GM19397 (cell line): ENCODE measurements at regions not wholly inside any gene's neighbourhood (a gene's known extent, or its start where the extent isn't known, plus 50 kb on each side); places are given as distances from the start of the nearest gene placed in this dataset.
A peak's percentile ranks its signal among the peaks of the same experiment; 100 is the strongest.
"Not testable (repeated sequence)": the region's sequence is repeated elsewhere in the genome, so short reads cannot be mapped to it uniquely, and the experiment has no call there.

Experiments used
- ATAC-seq: cut with Tn5 transposase; IDR thresholded peaks from one replicate; pipeline ENCODE4 v1.9.1; 2021; ENCODE audit warnings: mild to moderate bottlenecking, moderate library complexity; ENCODE audit not compliant: unreplicated experiment

DNA sequence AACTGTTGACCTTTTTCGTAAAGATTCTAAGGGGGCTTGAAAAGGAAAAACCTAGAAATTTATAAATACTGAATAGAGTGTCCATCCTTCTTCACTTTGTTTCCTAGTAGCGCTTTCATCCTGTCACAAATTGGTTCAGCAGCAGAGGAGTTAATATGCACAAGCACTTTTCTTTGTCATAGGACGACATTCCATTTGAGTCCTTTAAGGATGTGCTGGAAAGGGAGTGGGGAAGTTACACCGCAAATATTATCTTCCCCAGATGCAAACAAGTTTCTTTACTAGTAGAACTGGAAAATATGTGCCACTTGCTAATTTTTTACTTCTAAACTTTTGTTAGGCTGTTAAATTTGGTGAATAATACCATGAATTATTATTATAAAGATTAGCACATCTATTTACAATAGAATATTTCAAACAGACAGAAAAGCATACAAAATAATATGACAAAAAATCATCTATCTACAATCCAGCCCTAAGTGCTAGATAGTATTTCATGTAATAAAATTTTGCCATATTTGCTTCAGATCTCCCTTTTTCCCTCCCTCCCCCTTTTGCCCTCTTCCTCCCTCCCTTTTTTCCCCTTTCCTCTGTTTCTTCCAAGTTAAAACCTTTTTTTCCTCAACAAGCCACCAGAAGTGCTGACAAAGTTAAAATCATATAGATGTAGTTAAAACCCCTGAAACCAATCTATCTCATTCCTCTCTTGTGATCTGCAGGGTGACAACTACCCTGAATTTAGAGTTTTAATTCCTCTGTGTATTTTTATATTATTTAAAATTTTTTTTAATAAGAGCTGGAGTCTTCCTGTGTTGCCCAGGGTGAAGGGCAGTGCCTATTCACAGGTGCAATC, 50.5 kb upstream of the MAP4K3 start:
- no peak for ATAC-seq

DNA sequence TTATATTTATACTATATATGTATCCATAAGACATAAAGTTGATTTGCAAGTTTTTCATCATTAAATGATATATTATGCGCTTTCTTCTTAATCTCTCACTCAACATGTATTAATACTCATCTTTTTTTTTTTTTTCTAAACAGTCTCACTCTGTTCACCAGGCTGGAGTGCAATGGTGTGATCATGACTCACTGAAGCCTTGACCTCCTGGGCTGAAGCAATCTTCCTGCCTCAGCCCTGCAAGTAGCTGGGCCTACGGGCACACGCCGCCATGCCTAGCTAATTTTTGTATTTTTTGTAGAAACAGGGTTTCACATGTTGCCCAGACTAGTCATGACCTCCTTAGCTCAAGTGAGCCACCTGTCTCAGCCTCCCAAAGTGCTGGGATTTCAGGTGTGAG, 51.4 kb upstream of the MAP4K3 start:
- ATAC-seq, result no peak

DNA sequence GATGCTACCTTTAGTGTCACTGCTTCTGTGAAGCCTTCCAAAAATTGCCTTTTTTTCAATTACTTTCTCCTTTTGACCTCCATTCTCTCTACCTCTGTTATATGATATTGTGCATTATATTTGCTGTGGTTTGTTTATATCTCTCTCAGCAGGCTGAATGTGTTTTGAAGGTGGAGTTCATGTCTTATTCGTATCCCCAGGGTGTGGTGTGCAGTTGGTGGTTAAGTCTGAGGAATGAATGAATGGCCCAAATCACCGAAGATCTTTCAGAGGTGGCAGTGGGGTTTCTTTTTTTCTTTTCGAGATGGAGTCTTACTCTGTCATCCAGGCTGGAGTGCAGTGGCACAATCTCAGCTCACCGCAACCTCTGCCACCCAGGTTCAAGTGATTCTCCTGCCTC, 53.5 kb upstream of the MAP4K3 start:
- ATAC-seq, result no peak

DNA sequence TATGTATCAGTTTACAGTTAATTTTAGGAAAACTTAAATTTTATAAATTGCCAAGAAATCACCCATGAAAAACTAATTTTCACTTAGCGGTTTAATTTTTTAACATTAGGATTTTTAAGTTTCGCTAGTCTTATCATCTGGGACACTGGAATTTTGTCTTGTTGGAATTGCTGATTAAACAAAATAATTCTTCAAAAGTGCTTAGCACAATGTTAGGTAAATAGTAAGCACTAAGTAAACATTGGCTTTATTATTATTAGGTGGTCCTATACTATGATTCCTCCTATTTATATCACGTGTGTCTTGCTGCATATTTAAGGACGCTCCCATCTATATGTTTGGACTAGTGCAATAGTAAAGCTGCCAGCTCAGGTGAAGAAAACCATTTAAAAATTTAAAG, 54.6 kb upstream of the MAP4K3 start:
- no peak for ATAC-seq

DNA sequence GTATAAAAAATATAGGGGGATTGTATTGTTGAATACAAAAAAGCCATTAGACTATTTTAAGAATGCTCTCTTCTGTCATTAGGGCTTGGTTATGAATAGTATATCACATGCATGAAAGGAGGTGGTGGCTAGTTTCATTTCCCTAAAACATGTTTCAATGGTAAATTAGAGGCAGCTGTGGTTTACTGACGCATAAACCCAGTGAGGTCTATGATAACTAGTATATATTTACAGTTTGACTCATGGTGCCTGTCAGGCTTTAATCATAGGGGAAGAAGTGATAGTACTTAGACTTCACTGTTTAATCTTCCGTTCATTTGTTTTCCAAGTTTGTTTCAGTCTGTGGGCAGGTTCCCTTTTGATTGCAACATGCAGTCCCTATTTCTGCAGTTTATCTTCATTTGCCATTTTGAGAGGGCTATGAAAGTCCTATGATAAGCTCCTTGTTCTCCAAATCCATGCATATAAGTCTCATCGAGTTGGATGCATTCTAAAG, 55.1 kb upstream of the MAP4K3 start:
- ATAC-seq, result peak; percentile 96

DNA sequence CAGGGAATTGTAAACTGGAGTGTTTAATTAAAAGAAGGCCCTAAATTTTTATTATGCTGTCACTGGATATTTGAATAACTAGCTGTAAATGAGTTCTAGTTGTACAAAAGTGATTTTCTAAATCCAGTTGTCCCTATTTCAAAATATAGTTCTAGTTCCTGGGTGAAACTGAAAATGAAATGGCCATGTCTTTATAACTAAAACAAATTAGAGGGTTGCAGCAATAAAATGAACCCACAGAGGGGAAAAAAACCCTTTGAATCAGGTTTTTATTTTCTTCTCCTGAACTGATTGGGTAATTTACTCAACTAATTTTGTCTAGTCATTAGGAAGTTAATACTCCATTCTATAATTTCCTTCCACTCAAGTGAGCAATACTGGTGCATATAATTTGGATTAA, 55.6 kb upstream of the MAP4K3 start:
- no peak for ATAC-seq

DNA sequence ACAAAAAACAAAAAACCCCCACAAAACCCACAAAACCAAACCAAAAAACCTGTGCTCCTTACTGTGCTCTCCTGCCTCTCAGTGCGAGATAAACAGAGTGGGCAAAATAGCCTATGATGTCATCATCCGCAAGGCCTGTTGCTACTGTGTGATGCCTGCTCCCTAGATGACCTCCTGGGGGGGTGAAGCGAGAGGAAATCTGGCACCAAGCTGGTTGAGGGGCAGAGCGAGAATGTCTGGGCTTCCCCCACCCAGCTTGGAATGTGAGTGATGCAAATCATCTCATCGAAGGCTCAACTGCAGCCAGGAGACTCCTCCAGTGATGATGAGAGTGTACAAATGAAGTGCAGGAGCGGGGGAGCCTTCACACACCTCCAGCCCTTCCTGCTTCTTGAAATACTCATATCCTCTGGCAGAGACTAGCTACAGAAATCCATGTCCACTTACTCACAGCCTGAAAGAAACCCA, 57.7 kb upstream of the MAP4K3 start:
- peak; percentile 43 for ATAC-seq

DNA sequence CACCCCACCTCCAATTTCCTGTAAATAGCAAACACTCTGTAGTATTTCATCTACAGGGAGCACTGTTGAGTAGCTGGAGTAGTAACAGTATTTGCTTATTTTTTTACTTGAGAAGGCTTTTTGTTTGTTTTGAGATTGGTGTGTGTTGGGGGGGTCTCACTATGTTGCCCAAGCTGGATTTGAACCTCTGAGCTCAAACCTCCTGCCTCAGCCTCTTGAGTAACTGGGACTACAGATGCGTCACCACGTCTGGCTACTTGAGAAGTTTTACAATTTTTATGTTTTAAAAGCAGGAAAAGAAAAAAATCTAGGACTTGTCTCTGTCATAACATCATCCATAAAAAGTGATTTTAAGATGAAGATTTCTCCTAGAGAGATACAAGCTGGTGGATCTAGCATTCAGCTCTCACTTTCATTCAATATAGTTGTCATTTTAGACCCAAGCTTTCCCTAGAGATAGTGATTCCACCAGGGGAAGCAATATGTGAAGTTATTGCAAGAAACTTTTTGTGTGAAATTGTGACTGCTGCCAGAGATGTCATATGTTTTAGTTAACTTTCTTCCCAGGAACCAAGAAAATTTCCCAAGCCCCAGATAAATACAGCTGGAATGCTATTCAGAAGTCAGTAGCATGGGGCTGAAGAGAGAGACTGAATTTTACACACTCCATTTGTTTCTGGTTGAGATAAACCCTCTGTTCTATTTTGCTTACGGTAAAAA, 60.2 kb upstream of the MAP4K3 start:
- no peak for ATAC-seq

DNA sequence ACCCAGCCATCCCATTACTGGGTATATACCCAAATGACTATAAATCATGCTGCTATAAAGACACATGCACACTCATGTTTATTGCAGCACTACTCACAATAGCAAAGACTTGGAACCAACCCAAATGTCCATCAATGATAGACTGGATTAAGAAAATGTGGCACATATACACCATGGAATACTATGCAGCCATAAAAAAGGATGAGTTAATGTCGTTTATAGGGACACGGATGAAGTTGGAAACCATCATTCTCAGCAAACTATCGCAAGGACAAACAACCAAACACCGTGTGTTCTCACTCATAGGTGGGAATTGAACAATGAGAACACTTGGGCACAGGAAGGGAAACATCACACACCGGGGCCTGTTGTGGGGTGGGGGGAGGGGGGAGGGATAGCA, 61.1 kb upstream of the MAP4K3 start:
- not testable (repeated sequence) for ATAC-seq

DNA sequence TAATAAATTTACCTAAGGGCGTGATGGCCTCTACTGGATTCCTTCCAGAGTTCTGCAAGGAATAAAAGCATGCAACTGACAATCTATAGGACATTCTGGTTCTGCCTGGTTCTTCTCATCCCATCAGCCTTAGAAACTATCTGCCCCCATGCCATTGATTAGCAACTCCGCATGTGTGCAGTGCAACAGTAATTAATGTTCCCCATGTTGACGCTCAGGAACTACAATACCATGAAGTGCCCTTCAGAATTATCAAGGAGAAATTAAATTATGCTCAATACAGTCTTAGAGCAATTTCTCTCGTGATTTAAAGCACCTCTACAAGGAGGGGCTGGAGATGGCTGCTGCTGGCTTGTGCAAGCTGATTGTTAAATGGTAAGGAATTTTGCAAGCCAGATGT, 61.7 kb upstream of the MAP4K3 start:
- no peak for ATAC-seq

DNA sequence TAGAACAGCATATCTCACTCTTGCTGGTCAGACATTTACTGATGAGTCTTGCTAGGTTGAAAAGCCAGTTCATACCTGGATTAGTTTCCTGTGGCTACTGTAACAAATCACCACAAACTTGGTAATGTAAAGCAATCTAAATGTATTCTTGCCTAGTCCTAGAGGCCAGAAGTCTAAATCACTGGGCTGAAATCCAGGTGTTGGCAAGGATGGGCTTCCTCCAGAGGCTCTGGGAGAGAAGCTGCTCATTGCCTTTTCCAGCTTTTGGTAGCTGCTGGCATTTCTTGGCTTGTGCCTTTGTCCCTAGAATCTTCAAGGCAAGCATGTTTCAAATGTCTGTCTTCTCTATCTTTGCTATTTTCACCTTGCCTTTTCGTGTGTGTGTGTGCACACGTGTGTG, 62.3 kb upstream of the MAP4K3 start:
- ATAC-seq, result no peak

DNA sequence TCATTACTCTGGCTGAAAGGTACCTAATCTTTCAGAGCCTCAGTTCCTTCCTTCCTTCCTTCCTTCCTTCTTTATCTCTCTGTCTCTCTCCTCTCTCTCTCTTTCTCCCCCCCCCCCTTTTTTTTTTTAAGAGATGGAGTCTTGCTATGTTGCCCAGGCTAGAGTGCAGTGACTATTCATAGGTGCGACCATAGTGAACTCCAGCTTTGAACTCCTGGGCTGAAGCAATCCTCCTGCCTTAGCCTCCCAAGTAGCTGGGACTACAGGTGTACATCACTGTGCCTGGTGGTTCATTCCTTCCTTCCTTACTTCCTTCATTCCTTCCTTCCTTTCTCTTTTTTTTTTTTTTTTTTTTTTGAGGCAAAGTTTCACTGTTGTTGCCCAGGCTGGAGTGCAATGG, 64.3 kb upstream of the MAP4K3 start:
- no peak for ATAC-seq

DNA sequence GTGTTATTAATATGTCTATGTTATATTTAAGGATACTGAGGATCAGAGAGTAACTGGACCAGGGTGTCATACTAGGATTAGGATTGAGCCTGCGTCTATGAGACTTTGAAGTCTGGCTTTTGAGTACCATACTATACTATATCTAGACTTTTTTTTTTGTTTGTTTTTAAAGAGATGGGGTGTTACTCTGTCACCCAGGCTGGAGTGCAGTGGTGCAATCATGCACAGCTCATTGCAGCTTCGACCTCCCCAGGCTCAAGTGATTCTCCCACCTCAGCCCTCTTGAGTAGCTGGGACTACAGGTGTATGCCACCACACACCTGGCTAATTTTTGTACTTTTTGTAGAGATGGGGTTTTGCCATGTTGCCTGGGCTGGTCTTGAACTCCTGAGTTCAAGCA, 66.2 kb upstream of the MAP4K3 start:
- ATAC-seq, result no peak

DNA sequence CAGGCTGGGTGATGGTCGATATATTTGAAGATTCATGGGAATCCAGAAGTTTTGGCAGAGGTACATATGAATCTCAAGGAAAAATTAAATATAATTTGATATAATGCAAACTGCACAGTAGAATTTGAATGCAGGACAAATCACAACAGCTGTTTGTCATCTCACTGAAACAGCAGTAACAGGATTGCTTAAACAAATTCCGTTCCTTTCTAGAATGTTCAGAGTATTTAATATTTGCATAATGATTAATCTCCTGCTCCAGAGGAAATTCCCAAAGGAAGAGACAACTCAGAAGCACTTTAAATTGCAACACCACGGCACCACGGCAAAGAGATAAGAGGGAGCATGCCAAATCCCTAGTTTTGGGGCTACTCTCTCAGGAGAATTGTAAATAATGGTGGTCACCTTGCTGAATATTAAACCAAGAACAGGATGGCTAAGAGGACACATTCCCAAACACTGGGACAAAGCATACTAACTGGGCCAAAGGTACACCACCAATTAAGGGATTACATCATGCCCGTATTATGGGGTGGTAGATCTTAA, 67.8 kb upstream of the MAP4K3 start:
- no peak for ATAC-seq

DNA sequence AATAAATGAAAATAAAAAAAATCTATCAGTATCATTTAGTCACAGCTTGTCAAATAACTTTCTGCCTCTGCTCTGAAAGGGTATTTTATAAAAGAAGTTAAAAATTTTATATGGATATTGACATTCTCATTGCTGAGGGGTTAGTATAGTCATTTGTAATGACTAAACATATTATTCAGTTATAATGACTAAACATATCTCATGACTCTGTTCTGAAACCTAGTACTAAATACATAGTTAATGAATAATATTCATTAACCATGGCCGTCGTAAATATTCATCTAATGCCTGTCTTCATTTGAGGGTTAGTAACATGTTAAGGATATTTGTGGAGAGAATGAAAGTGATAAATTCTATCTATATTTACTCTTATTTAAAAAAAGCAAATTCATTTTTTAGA, 69.1 kb upstream of the MAP4K3 start:
- ATAC-seq, result no peak

DNA sequence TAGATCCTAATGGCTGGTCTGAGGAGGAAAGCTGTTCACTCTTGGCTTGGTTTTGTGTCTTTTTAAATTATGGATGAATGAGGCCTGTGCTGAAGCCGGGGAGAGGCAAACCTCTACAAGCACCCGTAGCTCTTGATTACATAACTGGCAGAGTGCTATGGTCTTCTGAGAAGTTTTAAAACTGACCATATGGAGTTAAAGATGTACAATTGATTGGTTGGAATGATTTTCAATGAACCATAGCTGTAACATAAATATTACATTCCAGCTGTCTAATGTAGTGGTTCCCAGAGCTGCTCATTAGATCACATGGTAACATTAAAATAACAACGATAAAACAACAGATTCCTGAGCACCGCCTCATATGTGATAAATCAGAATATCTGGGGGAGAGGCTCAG, 71.1 kb upstream of the MAP4K3 start:
- ATAC-seq, result no peak

DNA sequence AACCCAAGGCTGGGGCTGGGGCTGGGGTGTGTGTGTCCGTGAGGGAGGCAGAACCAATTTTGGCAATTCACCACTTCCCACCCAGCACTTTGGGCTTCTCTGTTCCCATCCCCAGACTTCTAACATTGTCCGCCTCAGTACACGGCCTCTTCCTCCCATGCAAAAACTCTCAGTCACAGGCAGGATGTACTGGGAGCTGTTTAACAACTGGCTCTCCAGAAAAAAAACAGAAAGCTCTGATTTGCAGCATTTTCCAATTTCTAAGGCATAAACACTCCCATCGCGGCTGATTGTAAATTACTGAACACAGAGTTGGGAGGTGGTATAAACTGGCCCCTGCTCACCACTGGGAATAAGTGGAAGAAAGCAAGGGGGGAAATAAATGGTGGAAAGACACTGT, 73.1 kb upstream of the MAP4K3 start:
- no peak for ATAC-seq

DNA sequence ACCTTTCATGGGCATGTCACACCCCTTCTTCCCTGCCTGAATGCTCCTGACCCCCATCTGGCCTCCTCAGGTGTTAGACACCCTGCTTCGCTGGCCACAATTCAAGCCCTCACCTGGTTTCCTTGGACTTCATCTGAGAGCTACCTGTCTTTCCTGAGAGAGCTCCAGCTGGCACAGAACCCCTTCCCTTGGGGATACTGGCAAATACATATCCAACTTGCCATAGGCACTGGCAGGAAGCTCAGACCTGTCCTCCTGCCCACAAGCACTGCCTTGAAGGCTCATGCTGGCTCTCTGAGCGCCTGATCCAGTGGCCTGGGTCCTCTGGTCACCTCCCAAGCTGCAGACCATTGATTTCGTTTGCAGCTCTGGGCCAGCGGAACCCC, 74.1 kb upstream of the MAP4K3 start:
- no peak for ATAC-seq

DNA sequence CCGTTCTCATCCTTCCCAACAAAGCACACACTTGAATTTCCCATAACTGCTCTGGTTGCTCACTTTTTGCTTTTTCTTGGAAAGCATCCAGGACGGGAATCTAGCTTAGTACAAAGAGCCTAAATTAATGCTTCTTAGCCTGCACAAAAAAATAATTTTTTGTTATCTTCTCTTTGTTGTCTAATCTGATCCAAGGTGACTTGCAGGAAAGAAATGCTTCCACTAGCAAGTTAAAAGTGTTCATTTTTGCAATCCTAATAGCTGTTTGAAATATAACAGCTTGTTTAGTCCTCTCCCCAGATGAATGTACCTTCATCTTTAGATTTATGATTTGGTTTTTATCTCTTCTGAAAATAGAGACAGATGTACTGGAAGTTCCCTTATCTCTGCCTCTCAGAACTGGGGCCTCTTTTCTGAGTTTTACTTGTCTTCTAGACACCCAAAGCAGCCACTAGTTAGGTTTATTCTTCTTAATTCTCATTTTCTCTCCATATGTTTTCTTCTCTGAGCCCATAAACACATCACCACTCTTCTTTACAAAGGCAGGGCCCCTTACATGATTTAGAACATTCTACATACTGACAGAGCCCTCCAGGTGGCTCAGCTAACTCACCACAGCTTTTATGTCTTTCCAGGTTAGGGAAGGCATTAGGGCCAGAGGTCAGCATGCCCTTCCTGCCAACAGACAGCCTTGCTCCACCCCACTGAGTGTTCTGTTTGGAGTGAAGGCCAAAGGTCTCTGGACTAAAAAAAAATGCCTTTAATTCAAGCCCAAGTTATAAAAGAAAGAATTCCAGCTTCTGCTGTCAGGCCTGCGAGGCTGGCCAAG, 74.7 kb upstream of the MAP4K3 start:
- ATAC-seq, result no peak

DNA sequence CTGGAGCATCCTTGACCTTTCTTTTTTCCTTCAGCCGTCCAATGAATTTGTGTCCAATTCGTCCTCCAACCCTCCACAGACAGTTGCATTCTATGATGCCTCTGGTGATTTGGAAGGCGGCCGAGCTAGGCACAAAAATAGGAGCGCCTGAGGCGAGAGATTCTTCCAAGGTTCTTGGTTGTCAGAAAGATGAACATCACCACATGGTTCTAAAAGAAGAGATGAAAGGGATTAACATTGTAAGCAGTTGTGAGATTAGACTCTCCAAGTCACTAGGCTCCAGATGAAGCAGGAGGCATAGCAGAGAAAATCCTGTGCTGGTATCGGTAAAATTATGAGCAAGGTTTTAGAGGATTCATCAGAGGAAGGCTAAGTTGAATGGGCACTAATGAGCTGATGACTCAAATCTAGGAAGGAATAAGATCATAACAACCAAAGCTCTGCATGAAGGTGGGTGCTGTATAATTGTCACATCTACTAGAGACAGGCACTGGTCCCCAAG, 75.4 kb upstream of the MAP4K3 start:
- no peak for ATAC-seq

DNA sequence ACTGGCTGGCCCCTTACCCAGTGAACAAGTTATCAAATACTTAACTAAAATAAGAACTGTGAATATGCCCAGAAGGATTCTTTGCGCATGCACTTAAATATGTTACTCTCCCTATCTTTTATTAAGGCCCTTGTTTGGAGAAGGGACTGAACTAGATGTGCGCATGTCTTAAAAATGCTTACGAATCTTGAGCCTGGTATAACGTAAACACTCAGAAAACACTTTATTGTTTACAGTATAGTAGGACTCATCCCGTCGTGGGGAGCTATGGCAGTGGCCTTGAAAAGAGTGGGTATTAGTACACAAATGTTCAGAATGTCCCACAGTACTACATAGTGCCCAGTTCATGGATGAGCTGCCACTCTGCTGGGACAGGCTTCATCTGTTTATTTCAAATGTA, 75.9 kb upstream of the MAP4K3 start:
- no peak for ATAC-seq
